Suppressor macrophage (primary cell): ENCODE measurements at regions not wholly inside any gene's neighbourhood (a gene's known extent, or its start where the extent isn't known, plus 50 kb on each side); places are given as distances from the start of the nearest gene placed in this dataset.

Experiments
- DNase-seq, 4 experiments: peaks; one replicate each; pipeline ENCODE4 v3.0.0-alpha.2; 2020 to 2022

DNA sequence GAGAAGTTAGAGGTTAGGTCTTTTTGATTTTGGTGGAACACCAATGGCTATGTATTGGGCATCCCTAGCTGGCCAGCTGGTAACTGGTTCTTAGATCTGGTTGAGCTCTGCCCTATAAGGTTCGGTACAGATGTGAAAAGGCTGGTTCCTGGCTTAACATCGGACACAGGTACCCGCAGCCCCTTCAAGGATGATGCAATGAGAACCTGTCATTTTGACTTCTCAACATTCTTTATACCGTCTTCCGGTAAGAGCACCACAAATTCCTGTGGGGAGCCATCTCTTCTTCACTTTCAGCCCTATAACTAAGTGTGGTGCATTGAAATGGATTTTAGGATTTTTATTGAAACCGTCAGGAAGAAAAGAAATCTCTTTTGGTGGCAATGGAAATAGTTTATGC, 222.8 kb downstream of the ADAMTS9 start:
- DNase-seq, result no peak

DNA sequence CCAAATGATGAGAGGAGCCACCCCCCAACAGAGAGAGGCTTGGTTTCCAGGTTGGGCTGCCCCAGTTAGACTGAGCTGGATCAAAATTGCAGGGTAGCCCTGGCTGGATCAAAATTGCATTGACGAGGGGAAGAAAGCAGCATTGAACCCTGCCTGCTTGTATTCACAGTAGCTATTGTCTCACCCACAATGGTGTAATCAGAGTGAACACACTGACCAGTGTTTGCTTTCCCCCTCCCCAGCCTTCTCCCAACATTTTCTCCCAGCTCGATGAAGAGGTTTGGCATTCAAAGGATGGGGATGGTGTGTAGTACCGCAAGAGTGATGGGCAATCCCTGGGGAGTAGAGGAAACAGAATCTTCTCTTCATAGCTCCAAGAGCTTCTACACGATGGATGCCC, 223.8 kb downstream of the ADAMTS9 start:
- no peak for DNase-seq

DNA sequence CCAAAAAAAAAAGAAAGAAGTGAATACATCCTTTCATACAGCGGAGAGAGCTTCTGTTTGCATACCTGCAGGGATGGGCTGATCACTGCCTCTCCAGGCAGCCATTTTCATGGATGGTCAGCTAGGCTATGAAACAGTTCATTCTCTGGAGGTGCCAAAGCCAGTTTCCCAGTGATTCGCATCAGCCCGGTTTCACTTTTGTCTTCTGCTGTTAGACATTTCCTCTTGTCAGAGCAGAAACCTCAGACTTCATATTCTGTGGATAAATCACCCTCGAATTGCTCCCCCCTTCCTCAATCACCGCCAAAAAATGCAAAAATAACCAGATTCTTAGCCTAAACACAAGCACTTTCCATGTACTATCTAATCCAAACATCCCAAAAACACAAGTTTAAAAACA, 225.6 kb downstream of the ADAMTS9 start:
- DNase-seq, result no peak

DNA sequence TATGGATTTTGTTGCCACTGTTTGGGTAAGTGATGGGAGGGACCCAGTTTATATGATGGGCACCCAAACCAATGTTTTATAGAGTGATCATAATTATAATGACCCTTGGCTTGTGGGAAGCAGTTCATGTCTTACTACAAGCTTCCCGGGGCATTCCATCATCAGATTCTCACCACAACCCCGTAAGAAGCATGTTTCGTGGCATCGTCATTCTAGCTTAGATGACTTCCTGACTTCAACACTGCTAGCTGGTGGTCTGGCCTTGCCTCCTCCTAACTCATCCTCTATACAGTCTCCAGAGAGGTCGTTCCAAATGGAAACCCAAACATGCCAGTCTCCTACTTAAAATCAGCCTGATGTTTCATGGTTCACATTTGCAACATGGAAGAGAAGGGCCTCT, 226.9 kb downstream of the ADAMTS9 start:
- no peak for DNase-seq

DNA sequence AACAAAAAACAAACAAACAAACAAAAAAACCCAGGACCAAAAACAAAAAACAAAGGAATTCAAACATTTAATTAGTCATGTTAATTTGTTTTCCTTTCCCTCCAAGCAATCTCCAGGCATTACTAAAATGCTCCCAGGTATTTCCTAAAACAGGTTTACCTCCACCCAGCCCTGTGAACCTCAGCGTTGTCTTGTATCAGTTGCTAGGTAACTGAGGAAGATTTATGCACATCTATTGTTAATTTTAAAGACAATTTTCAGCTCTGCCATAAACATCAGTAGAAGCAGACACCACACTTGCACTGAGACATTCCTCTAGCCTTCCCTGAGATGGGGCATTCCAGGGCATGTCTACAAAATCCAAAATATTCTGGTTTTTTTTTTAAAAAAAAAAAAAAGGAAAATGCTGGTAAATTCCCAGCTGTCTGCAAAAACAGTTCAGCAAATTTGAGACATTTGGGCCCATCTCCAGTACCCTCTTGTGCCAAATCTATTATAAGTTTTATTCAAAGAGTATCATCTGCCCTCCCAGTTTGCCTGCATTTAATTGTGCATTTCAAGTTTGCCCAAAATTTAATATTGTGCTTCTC, 227.6 kb downstream of the ADAMTS9 start:
- DNase-seq, result no peak

DNA sequence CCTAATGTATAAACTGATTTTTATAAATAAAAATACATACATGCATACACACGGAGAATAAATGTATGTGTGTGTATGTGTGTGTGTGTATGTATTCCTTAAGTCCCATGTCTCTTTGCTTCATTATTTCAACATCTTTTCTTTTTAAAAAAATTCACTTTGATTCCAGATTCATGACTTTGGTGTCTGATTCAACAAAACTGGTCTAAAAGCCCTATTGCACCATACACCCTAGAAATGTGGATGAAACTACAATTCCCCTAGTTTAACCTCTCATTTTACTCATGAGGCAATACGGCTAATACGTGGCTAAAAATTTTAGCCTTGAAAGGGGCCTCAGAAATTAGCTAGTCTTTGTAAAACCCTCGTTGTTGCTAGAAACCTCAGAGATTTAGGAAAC, 228.1 kb downstream of the ADAMTS9 start:
- no peak for DNase-seq

DNA sequence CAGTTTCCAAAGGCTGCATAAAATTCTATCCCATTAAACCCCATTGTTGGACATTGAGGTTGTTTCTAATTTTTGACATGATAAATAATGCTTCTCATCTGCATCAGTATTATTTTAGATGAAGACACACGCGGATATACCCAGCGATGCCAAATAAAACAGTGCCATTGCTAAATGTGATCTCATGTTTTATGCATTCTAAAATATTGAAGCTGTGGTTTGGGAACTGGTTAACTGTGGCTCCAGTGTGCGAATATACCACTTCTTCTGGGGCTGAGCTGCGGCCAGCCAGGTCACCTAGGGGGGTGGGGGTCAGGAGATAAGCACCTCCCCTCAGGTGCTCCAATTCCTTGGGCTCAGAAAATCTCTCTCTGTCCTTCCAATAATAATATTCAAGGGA, 230.0 kb downstream of the ADAMTS9 start:
- no peak for DNase-seq

DNA sequence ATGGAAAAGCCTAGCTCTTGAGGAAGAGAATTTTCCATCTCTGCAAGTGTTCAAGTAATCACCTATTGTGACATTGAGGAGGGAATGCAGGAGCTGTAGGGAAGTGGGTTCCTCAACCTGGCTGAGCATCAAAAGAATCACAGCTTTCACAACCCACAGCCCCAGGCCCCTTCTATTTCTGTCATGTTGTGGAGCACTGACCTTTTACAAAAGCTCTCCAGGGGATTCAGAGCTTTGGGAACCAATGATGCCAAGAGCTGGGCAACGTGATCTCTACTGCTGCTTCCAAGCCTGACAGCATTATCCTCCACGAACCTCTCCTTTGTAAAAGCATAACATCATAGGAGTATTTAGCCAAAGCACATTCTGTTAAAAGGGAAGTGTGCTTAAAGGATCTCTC, 231.1 kb downstream of the ADAMTS9 start:
- DNase-seq, result no peak

DNA sequence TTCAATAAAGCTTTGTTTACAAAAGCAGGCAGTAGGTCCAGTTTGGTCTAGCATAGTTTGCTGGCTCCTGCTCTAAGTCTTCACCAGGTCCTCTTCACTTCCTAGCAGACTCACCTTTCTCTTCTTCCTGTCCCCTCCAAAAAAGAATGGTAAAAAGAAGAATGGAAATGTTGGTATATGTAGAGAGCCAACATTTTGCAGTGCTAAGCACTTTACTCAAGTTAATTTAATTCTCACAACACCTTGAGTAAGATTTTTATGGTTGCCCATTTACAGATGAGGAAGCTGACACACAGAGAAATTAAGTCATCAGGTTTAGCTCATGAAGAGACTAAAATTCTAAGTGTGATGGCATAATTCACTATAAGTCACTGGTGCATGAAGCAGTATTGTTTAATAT, 230.1 kb upstream of the PRICKLE2 start:
- no peak for DNase-seq

DNA sequence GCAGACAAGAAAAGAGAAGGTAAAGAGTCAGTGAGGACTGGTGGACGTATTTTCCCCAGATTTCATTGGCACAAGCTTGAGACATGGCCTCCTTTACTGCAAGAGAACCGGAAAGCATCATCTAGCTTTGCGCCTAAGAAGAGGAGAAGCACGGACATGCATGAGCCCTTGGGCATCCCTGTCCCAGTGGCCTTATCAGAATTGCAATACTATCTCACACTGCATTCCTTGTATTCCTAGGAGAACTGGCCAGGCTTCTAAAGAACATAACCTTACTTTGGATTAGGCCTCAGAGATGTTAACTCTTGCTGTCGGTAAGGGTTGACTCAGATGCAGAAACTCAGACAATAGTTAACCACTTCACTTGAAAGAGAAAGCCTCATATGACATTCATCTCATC, 229.5 kb upstream of the PRICKLE2 start:
- no peak for DNase-seq

DNA sequence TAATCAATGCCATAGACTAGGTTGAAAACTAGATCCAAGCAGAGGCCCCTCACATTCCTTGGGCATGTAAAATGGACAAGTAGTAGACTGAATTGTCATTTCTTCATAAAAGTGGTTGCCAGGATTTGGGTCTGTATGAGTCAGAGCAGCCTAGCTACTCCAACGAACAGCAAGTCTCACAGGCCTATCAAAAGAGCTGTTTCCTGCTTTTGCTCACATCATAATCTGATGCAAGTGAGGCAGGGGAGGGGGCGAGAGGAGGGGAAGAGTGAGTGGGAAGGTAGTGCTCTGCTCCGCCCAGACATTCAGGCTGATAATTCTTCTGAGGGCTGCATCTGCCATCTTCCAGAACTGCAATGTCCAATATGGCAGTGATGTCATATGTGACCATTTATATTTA, 228.9 kb upstream of the PRICKLE2 start:
- no peak for DNase-seq

DNA sequence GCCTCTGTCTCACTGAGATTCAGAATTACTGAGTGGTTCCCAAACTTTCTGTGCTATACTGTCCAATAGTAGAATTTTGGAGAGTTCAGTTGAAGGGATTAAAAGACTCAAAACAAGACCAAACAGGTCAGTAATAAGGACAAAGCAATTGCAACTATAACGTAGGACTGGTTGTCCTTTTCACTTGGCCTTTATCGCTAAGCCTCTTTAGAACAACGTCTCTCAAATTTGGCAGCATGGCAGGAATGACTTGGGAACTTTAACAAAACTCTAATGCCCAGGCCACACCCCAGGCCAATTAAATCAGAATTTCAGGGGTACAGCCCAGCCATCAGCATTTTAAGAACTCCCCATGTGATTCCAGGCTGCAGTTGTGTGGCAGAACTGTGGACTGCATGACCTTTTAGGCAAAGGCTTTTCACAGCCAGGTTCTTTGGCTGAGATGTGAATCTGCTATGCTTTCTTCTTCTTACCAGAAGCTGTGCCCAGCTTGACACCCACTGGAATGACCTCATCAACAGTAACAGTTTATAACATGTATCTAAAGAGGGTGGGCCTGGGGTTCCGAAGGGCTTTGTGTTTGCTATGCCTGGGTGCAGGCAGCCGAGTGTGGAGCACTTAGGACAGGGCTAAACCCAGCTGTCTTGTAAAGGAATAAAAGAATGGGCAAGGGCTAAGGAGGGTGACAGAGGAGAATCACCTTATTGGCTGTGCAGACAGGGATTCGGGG, 226.2 kb upstream of the PRICKLE2 start:
- DNase-seq, result no peak

DNA sequence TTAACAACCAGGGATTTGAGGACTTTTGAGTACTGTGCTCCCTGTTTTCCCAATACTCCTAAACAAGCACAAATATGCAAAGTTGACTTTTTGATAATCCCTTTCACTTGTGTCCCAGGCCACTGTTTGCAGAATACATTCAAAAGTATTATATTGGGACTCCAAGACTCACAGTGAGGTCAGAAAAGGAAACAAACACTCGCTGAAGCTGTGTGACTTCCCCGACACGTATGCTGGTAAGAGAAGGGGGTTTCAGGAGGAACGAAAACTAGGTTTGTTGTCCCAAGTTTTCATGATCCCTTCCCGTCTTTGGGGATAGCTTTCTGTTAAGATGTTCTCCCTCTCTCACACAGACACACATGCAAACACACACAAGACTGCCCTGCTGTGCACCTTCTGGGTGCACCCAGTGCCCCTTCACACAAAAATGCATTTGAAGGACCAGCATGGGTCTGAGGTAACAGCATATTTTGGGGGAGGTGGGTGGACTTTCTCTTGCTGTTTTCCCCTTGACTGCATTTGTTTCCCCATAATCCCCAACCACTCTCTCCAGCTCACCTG, 225.2 kb upstream of the PRICKLE2 start:
- no peak for DNase-seq

DNA sequence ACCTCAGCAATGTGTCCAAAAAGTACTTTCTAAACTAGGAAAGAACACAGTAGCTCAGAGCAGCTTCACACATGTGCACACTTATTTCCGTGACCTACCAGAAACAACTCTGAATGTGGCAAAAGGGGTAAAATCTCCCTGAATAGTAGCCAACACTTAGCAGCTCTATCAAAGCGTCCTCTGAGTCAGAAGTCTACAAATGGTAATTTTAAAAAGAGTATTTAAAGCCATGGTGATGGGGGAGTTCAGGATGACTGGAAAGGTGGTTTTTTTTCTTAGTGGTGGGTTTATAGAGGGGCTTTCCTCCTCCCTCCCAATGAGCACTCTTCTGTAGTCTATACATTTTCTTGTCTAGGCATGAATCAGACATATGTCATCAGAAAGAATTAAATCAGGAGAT, 223.8 kb upstream of the PRICKLE2 start:
- DNase-seq, result no peak

DNA sequence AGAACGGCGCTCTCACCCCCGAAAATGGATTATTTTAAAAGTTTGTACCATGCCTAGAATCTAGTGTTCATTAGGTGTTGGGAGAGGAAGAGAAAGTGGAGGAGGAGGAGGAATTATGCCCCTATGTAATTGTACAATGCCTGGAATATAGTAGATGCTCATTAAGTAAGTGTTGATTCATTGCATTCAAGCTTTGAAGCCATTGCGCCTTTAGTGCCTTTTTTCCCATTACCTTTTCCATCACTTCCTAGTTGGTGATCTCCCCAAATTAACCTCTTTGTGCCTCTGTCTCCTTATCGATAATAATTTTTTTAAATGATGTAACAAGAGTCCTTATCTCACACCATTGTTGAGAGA, 220.7 kb upstream of the PRICKLE2 start:
- no peak for DNase-seq

DNA sequence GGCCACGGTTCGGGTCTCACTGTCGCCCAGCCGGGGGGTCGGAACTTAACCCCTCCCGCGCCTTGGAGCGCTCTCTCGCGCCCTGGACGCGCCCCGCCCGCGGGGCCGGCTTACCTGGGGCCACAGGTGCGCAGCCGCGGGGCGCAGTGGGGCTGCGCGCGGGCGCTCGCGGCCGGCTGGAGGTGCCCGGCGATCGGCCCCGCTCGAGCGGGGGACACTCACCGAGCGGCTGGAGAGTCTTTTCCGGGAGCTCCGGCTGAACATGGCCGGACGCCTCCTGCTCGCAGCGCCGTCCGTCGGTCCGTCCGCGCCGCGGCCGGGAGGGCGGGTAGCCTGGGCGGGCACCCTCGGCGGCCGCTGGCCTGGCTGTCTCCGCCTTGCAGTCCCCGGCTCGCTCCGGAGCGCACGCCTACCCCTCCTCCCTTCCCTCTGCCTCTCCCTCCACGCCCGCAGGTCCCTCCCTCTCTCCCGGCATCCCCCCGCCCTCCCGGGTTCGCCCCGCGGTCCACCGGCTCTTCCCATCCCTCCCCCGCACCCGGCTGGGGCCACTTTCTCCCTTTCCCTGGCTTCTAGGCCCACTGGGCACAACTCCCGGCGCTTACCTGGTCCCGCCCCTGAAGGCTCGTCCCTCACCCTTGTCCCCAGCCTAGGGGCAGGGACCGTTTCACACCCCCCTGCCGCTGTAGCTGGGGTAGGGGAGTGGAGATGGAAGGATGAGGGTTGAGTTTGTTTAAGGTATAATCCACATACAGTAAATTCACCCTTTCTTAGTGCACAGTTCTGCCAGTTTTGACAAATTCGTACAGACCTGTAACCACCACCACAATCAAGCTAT, 220.1 kb upstream of the PRICKLE2 start:
- DNase-seq, result no peak

DNA sequence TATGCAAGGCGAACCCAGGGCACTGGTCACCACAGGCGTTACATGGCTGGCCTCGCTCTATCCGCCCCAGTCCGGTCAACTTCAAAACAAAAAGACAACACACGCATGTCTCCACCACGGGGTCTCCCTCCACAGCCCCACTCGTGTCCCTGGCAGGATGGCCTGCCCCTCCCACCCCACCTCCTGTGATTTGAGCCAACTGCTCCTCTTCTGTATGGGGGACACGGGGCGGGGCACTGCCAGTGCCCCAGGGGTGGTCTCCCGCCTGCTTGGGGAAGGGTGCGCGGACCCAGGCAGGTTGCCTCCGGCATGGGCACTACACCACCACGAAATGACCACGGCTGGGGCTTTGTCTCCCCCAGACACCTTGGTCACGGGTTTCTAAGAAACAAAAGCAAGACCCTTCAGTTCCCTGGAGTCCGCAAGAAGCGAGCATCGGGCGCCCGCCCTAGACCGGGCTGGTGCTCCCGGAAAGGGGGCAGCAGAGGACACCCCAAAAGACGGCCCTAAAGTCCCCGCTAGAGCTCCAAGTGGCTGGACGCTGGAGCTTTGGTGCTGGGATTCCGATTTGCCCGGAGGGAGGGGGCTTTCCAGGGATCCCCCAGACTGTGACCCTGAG, 219.3 kb upstream of the PRICKLE2 start:
- no peak for DNase-seq

DNA sequence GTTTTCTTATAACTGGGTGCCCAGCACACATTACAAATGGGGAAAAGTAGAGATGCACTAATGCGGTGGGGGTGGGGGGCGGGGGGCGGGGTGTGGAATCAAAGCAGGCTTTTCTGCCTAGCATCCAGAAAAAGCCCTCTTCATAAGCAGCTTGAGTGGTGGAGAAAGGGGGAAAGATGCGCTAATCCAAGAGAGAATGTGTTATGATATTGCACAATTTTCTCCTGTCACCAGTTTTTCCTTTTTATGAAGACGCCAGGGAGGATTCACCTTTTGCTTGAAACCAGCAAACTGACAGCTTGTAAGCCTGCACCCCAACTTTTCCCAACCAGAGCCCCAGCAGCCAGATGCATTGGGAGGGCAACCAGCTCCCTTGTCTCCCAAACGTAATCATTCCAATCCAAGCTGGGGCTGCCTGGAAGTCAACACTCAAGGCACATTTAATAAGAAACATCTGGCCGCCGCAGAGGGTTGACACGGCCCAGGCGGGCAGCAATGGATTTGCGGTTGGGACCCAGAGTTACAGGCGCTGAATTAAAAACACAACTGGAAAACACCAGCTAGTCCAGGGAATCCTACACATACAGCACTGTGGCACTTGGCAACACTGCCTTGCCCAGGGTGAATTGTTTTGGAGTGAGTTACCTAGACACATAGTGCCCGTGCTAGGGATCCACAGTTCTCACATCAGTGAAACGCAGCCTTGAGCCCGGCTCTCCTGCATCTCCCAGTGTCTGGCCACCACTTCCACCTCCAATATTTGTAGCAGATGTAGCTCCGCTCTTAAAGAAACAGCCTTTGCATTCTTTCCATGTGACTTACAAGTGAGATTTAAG, 218.5 kb upstream of the PRICKLE2 start:
- no peak for DNase-seq

DNA sequence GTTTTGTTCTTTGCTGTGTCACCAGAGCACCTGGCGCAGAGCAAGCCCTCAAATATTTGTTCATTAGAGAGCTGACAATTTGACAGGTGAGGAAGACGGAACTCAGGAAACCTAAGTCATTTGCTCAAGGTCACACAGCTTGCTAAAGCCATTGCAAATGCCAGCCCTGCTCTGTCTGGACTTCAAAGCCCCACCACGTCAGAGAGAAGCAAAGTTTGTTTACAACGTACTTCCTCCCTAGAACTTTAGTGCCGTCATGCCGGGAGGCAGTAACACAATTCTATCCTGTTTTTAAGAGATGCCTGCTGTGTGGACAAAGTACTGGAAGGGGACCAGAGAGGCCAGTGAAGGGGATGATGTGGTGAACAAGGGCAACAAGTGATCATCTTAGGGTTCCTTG, 216.6 kb upstream of the PRICKLE2 start:
- no peak for DNase-seq

DNA sequence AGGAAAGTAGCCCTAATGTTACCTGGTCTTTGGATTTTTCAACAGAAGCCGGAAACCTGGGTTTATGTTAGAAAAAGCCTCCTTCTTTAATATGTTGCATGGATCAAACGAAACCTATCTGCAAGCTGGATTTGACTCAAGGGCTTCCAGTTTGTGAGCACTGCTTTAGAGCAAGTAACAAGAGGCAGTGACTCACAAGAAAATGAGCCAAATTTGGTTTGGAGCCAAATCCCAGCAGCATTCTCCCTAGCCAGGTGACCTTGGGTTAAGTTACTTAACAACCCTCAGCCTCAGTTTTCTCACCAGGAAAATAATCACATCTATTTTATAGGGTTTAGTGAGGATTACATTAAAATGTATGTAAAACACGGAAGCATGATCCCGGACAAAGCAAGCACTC, 215.2 kb upstream of the PRICKLE2 start:
- DNase-seq, result no peak

DNA sequence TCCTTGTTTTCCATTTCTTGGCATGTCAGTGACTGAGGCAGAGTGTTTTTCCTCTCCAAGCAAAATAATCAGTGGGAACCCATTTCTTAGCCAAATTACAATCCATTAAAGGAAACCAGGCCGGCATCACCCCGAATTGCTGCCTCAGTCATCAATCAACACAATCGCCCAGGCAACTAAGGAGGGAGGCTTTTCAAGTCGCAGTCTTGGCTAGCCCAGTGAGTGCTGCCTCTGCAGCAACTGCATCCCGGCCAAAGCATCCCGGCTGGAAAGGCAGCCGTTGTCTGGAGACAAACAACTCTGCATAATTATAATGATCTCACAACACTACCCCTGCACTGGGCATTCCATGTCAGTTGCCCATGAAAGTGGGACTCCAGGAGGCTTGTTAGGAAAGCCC, 213.5 kb upstream of the PRICKLE2 start:
- no peak for DNase-seq

DNA sequence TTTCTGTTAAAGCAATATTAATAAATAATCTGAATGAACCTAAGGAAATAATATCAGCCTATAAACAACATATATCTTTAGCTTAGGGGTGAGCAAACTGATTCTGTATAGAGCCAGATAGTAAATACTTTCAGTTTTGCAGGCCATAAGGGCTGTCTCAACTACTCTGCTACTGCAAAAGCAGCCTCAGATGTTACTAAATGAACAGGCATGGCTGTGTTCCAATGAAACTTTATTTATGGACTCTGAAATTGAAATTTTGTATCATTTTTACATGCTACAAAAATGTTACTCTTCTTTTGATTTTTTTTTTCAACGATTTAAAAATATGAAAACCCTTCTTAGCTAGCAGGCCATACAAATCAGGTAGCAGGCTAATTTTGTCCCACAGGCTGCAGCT, 212.8 kb upstream of the PRICKLE2 start:
- DNase-seq, result no peak
